Heart left ventricle (tissue), 16 donors: ENCODE measurements at regions not wholly inside any gene's neighbourhood (a gene's known extent, or its start where the extent isn't known, plus 50 kb on each side); places are given as distances from the start of the nearest gene placed in this dataset.

ENCODE experiments used
- ATAC-seq, 4 donors: fragments of 200-7000 bp; cut with Tn5 transposase; one replicate each; pipeline ENCODE4 v1.9.1; 2020 to 2022; ENCODE audit warnings: moderate library complexity in 4 of 4, mild to moderate bottlenecking in 3 of 4, moderate number of reproducible peaks in 1 of 4
- DNase-seq, 5 donors: peaks; one replicate each; pipeline ENCODE4 v3.0.0-alpha.2; 2020
- H3K27ac ChIP-seq, 12 donors: fragments of 200-600 bp; sonication (generic) in 4 of 12; one replicate each; pipeline versions ENCODE4 v1.5.0 to v1.8.0; 2016 to 2022; ENCODE audit warnings: mild to moderate bottlenecking in 2 of 12
- H3K27me3 ChIP-seq, 9 donors: fragments of 200-600 bp; sonication (generic) in 2 of 9; one replicate each; pipeline versions ENCODE4 v1.5.1 to v1.8.0; 2016 to 2022; ENCODE audit warnings: mild to moderate bottlenecking in 3 of 9
- H3K36me3 ChIP-seq, 9 donors: fragments of 200-600 bp; sonication (generic) in 2 of 9; one replicate each; pipeline versions ENCODE4 v1.5.0 to v1.8.0; 2018 to 2022; ENCODE audit warnings: mild to moderate bottlenecking in 2 of 9
- H3K4me1 ChIP-seq, 12 donors: fragments of 200-600 bp; sonication (generic) in 4 of 12; one replicate each; pipeline versions ENCODE4 v1.5.0 to v1.8.0; 2016 to 2022; ENCODE audit warnings: mild to moderate bottlenecking in 3 of 12
- H3K4me3 ChIP-seq, 12 donors: fragments of 200-600 bp; sonication (generic) in 4 of 12; one replicate each; pipeline versions ENCODE4 v1.5.0 to v1.8.0; 2017 to 2022; ENCODE audit warnings: mild to moderate bottlenecking in 9 of 12, moderate library complexity in 4 of 12
- H3K9me3 ChIP-seq, 12 donors: fragments of 200-600 bp; sonication (generic) in 4 of 12; one replicate each; pipeline versions ENCODE4 v1.5.0 to v1.8.0; 2016 to 2022; ENCODE audit warnings: mild to moderate bottlenecking in 1 of 12
- POLR2A ChIP-seq, 2 donors: fragments of 450-650 bp; IDR thresholded peaks; one replicate each; pipeline ENCODE4 v1.6.1; 2017; ENCODE audit warnings: antibody characterized with exemption in 2 of 2, mild to moderate bottlenecking in 2 of 2, moderate library complexity in 2 of 2
- WGBS, 4 donors: extraction: QIAGEN DNeasy Blood & Tissue Kit in 2 of 4; methylation state at CpG; one replicate each; pipeline versions ENCODE4 v1.1.5 to v1.1.7; 2013 to 2018; 5-methylcytosine and 5-hydroxymethylcytosine counted together
- intact Hi-C, 10 donors: fragments of 100-400 bp; cut with DNase I; formaldehyde crosslinking; loops; one replicate each; pipeline versions ENCODE4 v1.11.1 to v1.14.2; 2022
- TF ChIP-seq, protein P1 (sequence below), 12 donors: fragments of 200-600 bp; sonication (generic) in 4 of 12; IDR thresholded peaks; one replicate each; pipeline versions ENCODE4 v1.5.0 to v1.8.0; 2018 to 2022; ENCODE audit warnings: antibody characterized with exemption in 12 of 12, mild to moderate bottlenecking in 5 of 12
- donor health status: ischemic (EF 13 %, LVEDD 7.1; RV severe dilation, severe dysfunction).
- donor health status: healthy with polysubstance abuse.
- donor health status: DM: no; HTN: yes; CAD: no.
- donor health status: DM: no; HTN: no; CAD: no.
- donor health status: ischemic (EF 25% LVEDD 6.9; RV normal size, moderate dysfunction).
- donor health status: ischemic (EF 25% LVEDD 5.7; RV mildly dilated, moderate dysfunction).
- donor health status: healthy.
- donor health status: DM: yes; HTN: yes; CAD: no.
- donor health status: ischemic (EF 35%, LVEDD 5.7; RV mildly dilated, moderate dysfunction).
- donor health status: nonischemic (EF 11% LVEDD 7.7; RV severe dilation, severe dysfunction).
- donor health status: DM: yes; HTN: yes; CAD: no.
- donor health status: PGD.
- donor health status: ischemic (EF 29% LVEDD 5.4; RV normal size, mild dysfunction).
- donor health status: nonischemic (EF 23%, LVEDD 6.1; RV moderate dilation, normal function).

- Histone ChIP-seq H3K4me1 (no peaks in the 10 kb centered on the region), H3K4me3 (no peak overlapping the region), H3K9me3 (no peaks in the 10 kb centered on the region), H3K36me3 (no peaks in the 10 kb centered on the region), H3K27ac (no peak overlapping the region), H3K27me3 (no peaks in the 10 kb centered on the region)
- TF ChIP-seq, protein P1, sequence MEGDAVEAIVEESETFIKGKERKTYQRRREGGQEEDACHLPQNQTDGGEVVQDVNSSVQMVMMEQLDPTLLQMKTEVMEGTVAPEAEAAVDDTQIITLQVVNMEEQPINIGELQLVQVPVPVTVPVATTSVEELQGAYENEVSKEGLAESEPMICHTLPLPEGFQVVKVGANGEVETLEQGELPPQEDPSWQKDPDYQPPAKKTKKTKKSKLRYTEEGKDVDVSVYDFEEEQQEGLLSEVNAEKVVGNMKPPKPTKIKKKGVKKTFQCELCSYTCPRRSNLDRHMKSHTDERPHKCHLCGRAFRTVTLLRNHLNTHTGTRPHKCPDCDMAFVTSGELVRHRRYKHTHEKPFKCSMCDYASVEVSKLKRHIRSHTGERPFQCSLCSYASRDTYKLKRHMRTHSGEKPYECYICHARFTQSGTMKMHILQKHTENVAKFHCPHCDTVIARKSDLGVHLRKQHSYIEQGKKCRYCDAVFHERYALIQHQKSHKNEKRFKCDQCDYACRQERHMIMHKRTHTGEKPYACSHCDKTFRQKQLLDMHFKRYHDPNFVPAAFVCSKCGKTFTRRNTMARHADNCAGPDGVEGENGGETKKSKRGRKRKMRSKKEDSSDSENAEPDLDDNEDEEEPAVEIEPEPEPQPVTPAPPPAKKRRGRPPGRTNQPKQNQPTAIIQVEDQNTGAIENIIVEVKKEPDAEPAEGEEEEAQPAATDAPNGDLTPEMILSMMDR (IDR thresholded peaks at IDR 0.05), result no peak
- TF ChIP-seq POLR2A (IDR thresholded peaks at IDR 0.05), result no peak
- intact Hi-C loops, result no loop called here
- 21 to 50% (median 31%) methylated on average over 2 of the region's 2 CpGs for WGBS, 4 donors
- DNase-seq (no peak), ATAC-seq (no peak)
These were observed 1937.9 kb upstream of the WWC1 start for GRCh38 chr5:166353580-166353979.

DNA sequence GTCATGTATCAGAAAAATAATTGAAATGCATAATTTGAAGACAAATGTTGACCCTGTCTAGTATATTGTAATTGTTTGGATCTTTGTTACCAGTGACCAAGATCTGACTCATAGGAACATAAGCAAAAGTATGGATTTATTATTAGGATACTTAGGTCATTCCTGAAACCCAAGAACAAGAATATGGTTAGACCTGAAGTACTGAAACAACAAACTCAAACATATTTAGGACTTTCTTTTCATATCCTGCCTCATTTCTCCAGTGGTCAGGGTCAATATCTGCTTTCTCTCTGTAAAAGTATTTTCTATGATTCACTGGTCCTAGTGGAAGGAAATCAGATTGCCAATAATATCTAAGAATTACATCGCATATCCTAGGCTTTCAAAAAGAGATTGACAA is 1937.1 kb upstream of the WWC1 start:
- WGBS, 4 donors, result 73 to 88% (median 79%) methylated on average over 1 of the region's 1 CpG
- Histone ChIP-seq H3K36me3 (no peaks in the 10 kb centered on the region), H3K4me1 (no peaks in the 10 kb centered on the region), H3K9me3 (no peaks in the 10 kb centered on the region), H3K27me3 (no peaks in the 10 kb centered on the region), H3K27ac (no peak overlapping the region), H3K4me3 (no peak overlapping the region)
- DNase-seq (no peak), ATAC-seq (no peak)
- intact Hi-C loops, result no loop called here
- TF ChIP-seq, protein P1 (IDR thresholded peaks at IDR 0.05), result no peak
- no peak for TF ChIP-seq POLR2A (IDR thresholded peaks at IDR 0.05)

DNA sequence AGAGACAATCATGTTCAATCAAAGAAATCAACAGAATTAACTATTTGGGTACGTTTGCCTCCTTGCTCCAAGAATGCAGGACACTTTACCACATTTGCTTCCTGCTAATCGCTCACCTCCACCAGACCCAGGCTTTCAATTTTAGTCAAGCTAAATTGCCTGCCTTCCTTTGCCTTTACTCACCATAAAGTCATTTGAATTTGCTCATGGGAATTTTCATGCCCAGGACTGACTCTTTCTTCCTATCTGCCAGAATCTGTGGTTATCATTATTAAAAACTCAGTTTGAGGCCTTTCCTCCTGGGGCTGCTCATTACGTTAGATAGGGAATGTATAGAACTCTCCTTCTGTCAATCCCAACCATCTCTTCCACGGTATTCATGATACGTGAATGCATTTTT is 1935.3 kb upstream of the WWC1 start:
- no peak for DNase-seq

DNA sequence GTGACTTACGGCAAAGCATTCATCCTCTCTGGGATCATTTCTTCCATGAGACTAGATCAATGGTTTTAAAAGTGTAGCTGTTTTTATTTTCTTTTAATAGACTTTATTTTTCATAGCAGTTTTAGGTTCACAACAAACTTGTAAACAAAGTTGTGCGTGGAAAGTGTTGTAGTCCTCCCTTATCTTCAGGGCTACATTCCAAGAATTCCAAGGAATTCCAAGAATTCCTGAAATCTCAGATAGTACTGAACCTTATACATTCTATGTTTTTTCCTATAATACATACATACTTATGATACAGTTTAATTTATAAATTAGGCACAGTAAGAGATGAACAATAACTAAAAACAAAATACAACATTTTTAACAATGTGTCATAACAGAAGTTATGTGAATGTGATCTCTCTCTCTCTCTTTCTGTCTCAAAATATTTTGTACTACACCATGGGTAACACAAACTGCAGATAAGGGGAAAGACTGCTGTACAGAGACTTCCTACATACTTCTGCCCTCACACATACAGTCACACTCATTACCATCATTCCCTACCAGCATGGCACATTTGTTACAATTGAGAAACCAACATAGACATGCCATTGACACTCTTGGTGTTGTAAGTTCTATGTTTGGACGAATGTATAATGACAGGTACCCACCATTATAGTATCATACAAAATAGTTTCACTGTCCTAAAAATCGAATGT is 1933.2 kb upstream of the WWC1 start:
- no peaks in the 10 kb centered on the region for H3K27me3 ChIP-seq
- DNase-seq (no peak), ATAC-seq (no peak)
- H3K36me3 ChIP-seq, result no peaks in the 10 kb centered on the region
- TF ChIP-seq POLR2A (IDR thresholded peaks at IDR 0.05), result no peak
- TF ChIP-seq, protein P1 (IDR thresholded peaks at IDR 0.05), result no peak
- intact Hi-C loops, result no loop called here
- H3K9me3 ChIP-seq, result peaks cover 0 to 21% (median 0%) of the 10 kb centered on the region in 12 donors
- no peak overlapping the region for H3K27ac ChIP-seq
- 47 to 55% (median 52%) methylated on average over 4 of the region's 4 CpGs for WGBS, 4 donors
- no peaks in the 10 kb centered on the region for H3K4me1 ChIP-seq
- no peak overlapping the region for H3K4me3 ChIP-seq

More for the DNA sequence above, 1935.3 kb upstream of the WWC1 start:
- TF ChIP-seq, protein P1 (IDR thresholded peaks at IDR 0.05), result no peak
- Histone ChIP-seq H3K9me3 (peaks cover 0 to 3% (median 0%) of the 10 kb centered on the region in 12 donors), H3K36me3 (no peaks in the 10 kb centered on the region), H3K27ac (no peak overlapping the region), H3K27me3 (no peaks in the 10 kb centered on the region), H3K4me3 (no peak overlapping the region), H3K4me1 (no peaks in the 10 kb centered on the region)
- ATAC-seq, result no peak
- intact Hi-C loops, result no loop called here
- 81 to 87% (median 84%) methylated on average over 5 of the region's 5 CpGs for WGBS, 4 donors
